CD4-positive, alpha-beta T cell treated with Interleukin-17A for 4 hours (primary cell): ENCODE measurements at regions not wholly inside any gene's neighbourhood (a gene's known extent, or its start where the extent isn't known, plus 50 kb on each side); places are given as distances from the start of the nearest gene placed in this dataset.
"Not testable (repeated sequence)": the region's sequence is repeated elsewhere in the genome, so short reads cannot be mapped to it uniquely, and the experiment has no call there.

ENCODE experiments used
- DNase-seq: peaks from one replicate; pipeline ENCODE4 v3.0.0-alpha.2; 2020; ENCODE audit warnings: mixed read lengths

DNA sequence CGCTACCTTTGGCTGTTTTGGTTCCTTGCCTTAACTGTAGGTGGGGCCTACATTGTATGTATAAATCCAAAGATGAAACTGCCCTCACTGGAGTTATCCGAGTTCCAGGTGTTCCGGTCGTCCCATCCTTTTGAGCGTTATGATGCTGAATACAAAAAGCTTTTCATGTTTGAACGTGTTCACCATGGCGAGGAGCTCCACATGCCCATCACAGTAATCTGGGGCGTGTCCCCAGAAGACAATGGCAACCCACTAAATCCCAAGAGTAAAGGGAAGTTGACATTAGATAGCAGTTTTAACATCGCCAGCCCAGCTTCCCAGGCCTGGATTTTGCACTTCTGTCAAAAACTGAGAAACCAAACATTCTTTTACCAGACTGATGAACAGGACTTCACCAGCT lies 139.5 kb downstream of the TLR5 start:
- DNase-seq, result no peak

DNA sequence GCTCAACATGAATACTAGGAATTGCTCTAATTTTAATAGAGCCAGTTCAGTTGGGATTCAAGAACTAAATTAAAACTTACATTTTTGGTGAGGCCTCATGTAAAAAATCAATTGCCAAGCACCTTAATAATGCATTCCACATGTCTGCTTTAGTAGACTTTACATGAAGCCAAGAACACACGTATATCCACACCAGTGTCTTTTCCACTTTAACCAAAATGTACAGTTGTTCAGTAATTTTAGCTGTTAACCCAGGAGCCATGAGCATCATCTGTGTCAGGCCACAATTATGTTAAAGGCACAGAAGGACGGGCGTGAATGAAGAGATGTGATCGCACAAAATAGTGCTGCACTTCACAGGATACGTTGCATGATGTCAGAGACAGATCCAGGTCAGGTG lies 136.7 kb downstream of the TLR5 start:
- no peak for DNase-seq

DNA sequence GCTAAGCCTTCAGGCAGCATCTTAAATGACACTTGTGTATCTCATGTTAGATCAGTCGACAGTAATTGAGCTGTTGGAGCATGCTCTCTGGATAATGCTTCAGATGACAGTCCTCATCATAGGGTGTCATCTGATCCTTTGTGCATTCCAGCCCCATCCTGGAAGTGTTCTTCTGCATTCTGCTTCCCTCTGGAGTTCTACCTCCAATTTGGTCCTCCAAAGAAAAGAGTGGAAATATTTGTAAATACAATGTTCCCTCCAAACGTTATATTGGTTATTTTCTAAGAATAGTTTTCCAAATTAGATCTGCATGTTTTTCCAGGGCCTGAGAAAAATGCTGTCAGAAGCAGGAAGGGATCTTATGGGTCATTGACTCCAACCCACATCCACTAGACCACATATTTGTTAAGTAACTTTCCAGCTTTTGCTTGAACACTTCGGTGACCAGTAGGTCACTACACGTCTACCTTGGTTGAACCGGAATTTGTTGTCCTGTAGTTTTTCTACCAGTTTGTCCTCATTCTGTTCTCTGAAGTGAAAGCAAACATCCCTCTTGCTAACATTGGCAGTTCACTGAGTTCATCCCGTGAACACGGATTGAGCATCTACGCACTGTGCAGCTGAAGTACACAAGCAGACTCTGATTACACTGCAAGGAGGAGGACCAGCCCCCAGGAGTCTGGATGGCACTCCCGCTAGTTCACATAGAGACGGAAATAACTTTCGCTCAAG lies 136.0 kb downstream of the TLR5 start:
- no peak for DNase-seq

DNA sequence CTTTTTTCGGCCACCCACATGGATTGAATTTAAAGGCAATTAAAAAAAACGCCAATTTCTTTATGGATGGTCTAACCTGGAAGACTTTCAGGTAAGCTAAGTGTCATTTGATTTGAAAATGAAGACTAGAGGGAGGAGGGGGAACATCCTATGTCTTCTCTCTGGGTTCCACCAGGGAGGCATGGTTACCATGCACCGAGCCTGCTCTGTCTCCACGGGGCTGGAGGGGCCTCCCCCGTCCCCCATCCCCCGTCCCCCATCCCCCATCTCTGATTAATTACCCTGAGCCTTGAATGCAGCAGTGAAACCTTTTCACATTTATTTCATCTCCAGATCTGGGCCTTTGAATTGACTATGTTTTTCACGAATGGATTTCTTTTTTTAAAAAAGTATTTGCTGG lies 135.1 kb downstream of the TLR5 start:
- no peak for DNase-seq

DNA sequence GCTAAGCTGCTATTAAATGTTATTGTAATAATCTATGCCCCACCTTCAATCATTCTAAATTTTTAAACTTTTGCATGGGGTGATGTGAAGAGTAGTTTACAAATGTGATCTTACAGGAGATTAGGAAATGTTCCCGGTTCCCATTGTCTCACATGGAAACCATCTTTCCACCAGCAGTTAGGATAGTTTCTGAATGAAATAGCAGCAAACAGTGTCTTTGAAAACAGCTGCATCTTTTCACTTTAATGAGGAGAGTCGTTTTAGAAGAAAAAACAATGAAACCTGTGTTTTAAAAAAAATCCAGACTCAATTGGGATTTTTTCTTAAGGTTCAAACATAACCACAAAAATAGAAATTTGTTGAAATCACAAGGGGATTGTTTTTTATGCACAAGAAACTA lies 134.2 kb downstream of the TLR5 start:
- no peak for DNase-seq

DNA sequence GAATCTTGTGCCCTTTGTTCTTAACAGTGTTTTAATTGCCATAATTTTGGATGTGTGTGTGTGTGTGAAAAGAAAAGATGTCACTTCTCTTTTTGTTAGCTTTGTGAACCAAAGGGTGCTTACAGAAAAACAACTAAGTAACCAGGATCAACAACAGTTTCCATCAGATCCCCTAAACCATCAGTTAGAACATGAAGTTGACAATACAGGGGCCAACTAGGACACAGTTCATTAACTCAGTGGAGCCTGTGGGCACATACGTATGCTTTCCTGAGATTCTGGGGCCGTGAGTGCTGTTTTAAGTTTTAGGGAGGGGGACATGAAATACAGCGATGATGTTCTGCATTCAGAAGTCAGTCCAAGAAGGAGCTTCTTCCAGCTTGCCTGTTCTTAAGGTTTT lies 133.6 kb downstream of the TLR5 start:
- no peak for DNase-seq

DNA sequence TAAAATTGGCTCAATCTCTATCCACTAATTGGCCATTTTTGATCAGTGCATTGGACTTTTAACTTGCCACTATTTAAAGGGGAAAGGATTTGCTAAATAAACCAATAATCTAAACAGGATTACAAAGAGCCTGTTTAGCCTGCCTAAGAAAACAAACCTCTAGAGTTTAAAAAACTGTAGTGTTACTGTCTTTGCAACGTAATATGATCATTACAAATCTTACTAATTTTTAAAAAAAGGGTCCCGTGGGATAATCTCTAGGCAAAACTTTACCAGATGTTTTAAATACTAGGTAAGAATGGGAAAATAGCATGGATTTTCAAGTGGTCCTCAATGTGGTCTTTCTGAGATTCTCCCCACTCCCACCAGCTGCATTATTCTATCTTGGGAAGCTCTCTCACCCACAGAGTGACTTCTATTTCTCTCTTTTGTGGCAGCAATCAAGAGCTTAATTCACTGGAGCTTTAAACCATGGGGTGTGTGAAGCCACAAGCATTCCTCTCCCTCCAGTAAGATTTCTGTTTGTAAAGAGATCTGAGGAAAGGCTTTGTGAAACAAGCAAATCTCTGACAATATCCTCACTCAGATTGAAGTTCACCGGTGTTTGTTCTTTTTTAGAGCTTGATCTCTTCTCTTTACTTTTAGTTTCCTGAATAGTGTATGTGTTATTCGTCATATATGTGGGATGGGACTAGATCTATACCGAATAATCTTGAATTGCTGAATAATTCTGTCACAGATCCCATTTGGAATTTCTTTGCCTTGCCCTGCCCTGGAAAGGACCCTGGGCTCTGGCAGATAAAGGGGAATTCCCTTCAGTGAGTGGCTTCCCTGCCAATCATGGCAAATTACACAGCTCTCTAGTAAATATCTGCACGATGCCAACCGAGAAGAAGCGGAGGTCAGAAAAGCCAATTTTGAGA lies 132.2 kb downstream of the TLR5 start:
- DNase-seq, result no peak

DNA sequence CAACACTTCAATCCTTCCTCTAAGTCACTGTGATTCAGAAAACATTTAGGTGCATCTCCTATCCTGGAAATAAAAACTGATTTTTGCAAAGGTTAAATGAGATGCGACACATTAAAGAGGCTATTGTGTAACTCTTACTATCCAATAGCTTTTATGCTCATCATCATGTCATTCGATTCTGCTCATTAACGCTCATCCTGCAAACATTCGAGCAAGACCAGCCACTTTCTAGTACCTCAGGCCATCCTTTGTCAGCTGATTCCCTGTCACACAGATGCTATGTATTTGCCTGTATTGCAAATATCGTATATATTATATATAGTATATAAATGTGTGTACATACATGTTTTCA lies 131.6 kb downstream of the TLR5 start:
- no peak for DNase-seq

DNA sequence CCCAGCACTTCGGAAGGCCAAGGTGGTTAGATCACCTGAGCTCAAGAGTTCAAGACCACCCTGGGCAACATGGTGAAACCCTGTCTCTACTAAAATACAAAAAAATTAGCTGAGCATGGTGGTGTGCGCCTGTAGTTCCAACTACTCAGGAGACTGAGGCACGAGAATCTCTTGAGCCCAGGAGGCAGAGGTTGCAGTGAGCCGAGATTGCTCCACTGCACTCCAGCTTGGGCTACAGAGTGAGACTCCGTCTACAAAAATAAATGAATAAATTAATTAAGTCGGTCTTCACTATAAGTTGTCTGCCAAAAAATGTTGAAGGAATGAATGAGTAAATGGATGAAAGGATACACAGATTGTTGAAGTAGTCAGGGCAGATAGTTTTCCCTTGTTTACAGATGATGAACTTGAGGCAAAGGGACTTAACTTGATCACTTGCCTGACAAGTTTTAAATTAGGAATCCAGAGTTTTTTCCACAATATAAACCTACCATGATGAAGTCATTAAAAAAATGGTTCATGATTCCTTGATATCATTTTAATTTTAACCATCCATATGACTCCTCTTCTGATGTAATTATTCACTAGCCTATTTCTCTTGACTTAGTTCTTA lies 130.8 kb downstream of the TLR5 start:
- no peak for DNase-seq

DNA sequence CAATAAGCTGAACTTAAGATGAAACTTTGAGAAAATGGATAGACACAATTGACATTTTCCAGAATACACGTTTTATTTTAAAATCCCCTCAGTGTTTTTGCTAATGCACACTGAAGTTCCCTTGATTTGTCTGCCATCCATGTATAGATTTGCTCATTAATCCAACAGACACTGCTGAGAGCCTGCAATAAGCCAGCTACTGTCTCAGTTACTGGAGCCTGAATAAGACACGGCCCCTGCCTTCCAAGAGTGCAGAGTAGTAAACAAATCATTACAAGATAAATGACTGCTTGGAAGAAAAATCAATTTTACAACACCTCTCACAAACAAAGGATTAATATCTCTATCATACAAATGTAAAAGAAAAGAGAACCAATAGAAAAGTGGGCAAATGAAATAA lies 130.1 kb downstream of the TLR5 start:
- DNase-seq, result no peak

DNA sequence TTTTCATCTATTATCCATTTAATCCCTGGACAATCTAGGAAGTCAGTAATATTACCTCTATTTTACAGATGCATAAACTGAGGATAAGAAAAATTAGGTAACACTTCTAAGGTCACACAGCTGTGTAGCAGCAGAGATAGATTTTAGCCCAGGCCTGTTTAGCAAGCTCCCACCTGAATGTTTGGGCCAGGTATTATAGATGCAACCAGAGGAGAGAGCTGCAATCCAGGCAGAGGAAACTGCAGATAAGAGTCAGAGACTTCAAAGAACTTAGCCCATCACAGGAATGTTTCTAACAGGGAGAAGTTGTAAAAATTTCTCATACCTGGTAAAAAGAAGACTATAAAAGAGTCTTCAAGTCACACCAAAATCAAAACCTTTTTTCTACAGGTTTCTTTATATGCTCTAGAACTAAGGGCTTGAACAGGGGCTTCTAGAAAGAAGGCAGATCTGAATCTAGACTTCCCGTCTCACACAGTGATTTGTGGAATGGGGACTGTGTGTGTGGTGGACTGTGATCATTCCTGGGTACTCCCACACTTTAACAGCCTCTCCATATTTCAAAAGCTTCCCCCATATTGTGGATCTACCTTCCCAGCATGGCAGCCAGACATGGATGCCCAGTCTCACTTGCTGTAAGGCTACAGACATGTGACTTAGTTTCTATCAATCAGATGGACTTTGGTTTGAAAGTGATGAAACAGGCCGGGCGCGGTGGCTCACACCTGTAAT lies 128.7 kb downstream of the TLR5 start:
- DNase-seq, result no peak

DNA sequence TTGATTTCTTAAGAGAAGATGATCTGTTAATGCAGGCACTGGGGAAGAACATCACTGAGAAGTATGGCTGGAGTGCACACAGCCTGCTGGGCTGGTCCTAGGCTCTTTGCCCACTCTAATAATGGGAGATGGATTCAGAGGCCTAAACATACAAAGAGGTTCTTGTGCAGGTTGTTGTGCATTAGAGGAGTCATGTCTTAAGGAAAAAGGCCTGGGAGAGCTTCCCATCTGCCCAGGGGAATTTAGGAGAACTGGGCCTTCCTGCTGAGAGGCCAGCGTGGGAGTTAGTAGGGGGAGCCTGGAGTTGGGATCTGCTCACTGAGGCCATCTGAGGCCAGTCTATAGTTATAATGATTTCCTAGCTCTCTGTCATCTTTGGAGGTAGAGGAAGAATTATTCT lies 126.7 kb downstream of the TLR5 start:
- DNase-seq, result no peak

DNA sequence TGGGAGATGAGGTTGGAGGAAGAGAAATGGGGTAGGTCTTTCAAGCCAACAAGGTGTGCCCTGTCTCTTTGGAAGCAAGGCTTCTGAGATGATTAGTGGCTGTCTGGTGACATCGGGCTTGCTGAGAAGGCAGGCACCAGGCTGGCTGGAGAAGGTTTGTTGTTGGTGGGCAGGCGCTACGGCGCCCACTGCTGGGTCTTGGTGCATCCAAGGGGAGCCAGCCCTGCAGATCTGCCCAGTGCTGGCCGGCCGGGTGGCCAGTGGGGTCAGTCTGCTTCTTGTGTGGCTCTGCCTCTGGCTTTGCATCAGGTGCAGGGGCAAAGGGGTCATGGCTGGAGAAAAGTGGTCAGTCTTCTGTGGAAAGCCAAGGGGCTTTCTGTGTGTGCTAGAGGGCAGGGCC lies 126.2 kb downstream of the TLR5 start:
- no peak for DNase-seq

DNA sequence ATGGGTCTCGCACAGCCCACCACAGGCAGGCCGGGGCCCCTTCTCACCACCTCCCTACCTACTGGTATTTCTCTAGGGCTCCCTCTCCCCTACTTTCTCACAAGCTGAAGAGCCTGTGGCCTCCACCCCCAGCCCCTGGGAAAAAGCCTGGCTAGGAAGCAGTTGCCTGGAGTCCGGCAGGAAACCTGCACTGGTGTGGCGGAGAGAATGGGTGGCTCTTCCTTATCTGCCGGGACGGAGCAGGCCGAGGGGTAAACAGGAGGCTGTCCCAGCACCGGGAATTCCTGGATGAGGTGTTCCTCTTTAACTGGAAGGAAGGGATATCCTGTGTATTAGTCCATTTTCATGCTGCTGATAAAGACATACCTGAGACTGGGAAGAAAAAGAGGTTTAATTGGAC lies 125.8 kb downstream of the TLR5 start:
- no peak for DNase-seq

DNA sequence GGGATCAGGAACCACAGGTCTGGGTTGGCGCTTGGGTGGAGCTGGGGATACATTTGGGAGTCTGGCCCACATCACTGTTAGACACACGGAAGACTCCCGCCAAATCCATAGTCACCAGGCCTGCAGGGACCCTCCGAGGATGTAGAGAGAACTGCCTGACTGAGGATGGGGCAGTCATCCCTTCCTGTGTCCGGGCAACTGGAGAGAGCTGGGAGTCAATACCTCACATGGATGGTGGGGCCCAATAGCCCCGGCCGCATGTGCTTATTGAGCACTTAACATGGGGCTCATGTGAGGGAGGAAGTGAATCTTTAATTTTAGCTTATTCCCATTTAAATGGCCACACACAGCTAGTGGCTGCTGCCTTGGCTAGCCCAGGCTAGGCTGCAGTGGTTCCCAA lies 124.5 kb downstream of the TLR5 start:
- no peak for DNase-seq

DNA sequence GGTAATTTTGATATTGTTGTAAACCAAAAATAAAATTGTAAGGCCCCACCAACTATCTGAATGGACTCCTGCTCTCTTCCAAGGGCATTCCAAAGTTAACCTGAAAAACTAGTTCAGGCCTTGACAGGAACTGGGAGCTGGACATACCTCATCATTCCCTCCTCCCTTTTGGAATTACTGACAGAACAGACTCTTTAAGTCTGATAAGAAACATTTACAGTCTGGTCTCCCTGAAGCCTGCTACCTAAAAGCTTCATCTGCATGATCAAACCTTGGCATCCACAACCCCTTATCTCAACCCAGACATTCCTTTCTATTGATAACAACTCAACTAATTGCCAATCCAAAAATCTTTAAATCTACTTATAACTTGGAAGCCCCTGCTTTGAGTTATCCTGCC lies 123.8 kb downstream of the TLR5 start:
- DNase-seq, result no peak

DNA sequence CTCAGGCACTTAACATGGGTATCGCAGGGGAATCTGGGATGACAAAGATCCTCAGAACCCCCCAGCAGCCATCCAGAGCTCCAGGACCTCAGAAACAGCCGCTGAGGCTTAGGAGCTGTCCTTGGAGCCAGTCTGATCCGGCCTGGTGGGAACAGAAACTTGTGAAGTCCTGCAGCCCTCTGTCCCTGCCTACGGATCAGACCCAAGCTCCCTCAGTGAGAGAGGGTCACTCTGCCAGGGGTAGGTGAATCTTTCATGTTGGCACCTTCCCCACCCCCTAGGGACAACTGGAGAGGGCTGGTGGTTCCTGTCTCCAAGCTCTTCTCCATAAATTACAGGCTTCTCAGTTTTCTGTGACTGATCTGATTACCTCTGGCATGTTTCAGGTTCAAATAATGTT lies 122.3 kb downstream of the TLR5 start:
- DNase-seq, result no peak

DNA sequence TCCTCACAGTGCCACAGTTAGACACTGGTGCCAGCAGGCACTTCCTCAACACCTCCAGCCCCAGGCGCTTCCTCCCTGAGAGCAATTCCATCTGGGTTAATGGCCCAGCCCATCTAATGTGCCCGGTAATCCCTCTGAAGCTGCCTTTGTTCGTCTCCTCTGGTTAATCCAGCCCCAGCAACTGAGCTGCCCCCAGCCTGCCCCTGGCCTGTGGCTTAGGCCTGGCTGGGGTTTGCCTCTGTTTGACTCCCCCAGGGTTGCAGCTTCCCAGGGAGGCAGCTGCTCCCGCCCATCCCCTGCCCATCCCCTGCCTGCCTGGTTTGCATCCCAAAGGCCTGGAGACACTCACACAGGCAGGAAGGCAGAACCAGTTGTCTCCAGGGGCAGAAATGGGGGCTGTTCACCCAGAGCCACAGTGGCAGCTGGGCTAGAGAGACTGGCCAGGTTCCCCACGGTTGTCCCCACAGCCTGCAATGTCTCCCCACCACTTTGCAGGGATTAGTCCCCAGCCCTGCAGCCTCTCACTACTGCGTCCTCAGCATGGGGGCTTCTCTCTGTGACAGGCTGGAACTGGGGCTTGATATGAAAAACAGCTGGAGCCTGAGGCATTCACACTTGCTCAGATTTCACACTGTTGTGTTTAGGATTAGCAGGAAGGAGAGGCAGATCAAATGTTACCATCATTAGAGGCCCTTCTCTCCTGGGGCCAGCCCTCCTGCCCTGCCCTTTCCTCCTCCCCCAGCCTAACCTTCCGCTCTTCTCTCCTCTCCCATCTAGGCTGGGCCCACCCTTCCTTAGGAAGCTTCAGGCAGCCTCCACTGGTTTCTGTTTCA lies 120.2 kb downstream of the TLR5 start:
- no peak for DNase-seq

DNA sequence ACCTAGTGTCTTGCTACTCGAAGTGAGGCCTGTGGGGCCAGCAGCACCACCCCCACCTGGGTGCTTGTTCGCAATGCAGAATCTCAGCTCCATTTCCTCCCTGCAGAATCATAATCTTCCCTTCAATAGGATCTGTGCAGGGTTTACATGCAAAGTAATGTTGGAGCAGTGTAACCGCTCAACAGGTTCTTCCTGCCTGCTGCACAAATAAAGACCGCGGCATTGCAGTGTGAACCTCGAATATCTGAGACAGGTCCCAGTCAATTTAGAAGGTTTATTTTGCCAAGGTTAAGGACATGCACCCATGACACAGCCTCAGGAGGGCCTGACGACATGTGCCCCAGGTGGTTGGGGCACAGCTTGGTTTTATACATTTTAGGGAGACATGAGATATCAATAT lies 119.2 kb downstream of the TLR5 start:
- no peak for DNase-seq

DNA sequence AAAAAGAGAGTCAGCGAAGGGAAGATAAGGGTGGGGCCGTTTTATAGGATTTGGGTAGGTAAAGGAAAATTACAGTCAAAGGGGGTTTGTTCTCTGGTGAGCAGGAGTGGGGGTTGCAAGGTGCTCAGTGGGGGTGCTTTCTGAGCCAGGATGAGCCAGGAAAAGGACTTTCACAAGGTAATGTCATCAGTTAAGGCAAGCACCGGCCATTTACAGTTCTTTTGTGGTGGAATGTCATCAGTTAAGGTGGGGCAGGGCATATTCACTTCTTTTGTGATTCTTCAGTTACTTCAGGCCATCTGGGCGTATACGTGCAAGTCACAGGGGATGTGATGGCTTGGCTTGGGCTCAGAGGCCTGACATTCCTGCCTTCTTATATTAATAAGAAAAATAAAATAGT lies 118.6 kb downstream of the TLR5 start:
- DNase-seq, result not testable (repeated sequence)

DNA sequence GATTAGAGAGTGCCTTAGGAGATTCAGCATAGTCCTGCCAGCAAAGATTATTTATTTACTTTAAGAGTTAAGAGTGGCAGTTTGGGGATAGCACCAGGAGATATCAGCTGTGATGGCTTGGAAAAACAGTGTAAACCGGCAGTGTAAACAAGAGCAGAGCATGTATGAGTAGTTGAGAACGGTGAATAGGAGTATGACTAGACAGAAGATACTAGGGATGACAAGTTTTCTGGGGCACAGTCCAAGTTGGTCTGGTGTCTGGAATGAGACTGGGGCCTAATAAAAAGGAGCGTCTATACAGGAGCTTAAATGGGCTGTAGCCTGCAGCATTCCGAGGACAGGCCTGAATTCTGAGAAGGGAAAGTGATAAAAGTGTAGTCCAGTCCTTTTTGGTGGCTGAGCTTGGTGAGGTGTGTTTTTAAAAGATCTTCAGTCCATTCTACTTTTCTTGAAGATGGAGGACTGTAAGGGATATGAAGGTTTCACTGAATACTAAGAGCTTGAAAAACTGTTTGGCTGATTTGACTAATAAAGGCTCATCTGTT lies 117.8 kb downstream of the TLR5 start:
- not testable (repeated sequence) for DNase-seq

DNA sequence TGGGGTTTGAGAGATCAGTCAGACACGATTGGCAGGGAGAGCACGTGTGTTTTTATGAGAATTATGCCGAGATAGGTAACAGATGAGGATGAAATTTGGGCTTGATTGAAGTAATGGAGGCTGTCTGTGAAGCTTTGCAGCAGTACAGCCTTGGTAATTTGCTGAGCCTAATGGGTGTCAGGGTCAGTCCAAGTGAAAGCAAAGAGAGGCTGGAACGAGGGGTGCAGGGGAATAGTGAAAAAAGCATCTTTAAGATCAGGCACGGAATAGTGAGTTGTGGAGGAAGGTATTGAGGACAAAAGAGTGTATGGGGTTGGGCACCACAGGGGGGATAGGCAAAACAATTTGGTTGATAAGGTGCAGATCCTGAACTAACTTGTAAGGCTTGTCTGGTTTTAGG lies 116.4 kb downstream of the TLR5 start:
- DNase-seq, result not testable (repeated sequence)
